GM12872 (cell line): ENCODE measurements at regions not wholly inside any gene's neighbourhood (a gene's known extent, or its start where the extent isn't known, plus 50 kb on each side); places are given as distances from the start of the nearest gene placed in this dataset.

ENCODE experiments used
- CTCF ChIP-seq: IDR thresholded peaks from 3 replicates; pipeline ENCODE4 v1.5.1; 2011; ENCODE audit warnings: low read depth, mild to moderate bottlenecking, low read length, moderate library complexity; ENCODE audit not compliant: insufficient read depth

GRCh38 chr3:71934520-71935270 lies 149.7 kb upstream of the PROK2 start:
- no peak for TF ChIP-seq CTCF

DNA sequence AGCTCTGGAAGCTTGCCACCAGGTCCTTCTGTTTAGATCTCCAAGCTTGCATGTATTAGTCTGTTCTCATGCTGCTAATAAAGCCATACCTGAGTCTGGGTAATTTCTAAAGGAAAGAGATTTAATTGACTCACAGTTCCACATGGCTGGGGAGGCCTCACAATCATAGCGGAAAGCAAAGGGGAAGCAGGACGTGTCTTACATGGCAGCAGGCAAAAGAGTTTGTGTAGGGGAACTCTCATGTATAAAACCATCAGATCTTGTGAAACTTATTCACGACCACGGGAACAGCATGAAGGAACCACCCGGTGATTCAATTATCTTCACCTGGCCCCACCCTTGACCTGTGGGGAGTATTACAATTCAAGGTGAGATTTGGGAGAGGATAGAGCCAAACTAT lies 147.0 kb upstream of the PROK2 start:
- no peak for TF ChIP-seq CTCF

DNA sequence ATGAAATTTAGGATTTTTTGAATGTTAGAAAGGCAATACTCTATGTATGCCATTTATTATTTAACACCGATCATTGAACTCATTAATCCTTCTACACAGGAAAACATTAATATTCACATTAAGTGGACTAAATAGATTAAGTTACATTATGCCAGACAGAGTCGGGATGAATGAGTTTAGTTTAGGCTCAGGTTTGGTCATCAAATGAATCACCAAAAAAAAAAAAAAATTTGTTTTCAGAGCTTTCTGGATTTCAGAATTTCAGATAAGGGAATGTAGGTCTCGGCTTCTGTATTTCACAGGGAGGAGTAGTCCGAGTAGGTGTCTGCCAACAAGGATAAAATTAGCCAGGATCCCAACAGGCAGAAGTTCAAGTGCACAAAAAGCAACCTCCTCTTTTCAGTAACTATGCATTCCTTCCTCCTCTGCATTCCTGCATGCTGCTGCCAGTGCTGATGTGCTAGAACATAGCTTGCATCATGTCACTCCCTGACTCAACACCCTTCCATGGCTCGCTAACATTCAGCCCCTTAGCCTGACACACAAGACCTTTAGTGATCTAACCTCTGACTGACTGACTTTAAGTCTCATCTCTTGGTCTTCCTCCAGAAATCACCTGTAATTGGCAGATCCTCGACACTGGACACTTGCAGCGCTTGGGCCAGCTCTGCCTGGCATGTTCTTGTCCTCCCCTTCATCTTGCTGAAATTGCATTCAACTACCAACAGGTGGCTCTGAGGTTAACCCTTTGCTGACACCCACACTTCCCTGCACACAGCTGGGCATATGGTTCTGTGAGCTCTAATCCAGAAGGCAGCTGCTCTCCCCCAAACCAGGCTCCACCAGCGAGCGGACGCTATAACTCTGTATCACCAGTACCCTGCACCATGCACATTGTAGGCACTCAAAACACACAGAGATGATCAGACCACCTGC lies 145.4 kb upstream of the PROK2 start:
- peak; percentile 64 for TF ChIP-seq CTCF

DNA sequence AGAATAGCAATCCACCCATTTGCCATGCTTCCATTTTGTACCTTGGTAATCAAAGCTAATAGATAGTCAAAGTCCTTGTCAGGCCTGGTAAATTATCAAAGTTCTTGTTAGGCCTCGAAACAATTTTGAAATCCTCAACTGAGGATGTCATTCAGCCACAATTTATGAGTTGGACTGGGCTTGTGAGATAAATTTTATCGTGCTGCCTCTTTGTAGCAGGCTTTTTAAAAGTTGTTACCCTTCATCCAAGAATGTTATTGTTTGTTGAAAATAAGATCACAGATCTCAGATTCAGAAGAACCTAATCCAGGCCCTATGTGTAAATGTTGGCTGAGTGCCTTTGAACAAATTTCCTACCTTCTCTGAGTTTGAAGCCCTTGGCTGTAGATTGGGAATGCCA lies 143.3 kb upstream of the PROK2 start:
- TF ChIP-seq CTCF: no peak

DNA sequence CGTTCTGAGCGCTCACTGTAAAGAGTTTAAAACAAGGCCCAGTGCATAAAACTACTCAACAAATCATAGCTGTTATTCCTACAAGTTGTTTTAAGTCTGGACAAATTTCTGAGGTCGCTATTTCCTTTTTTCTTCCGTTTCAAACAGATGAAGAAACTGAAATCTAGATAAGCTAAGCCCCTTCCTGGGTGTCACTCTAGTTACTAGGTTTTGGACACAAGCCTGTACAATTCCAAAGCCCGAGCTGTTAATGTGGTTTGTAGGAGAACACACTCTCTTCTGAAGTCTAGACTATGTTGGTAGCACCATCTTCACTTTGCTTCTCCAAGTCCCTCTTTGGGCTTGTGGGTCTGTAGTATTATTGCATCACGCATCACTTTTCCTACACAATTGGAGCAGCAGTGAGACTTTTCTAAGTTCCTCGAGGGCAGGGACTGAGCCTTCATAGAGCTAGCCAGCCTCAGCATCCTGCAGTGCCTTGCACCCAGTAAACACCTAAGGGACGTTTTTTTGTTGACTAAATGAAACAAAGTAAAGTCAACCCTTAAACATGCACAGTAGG lies 142.6 kb upstream of the PROK2 start:
- no peak for TF ChIP-seq CTCF

GRCh38 chr3:71926616-71927015 lies 141.7 kb upstream of the PROK2 start:
- no peak for TF ChIP-seq CTCF

GRCh38 chr3:71926262-71926600 lies 141.3 kb upstream of the PROK2 start:
- TF ChIP-seq CTCF: peak; percentile 46
